GM18907 (cell line): ENCODE measurements at regions not wholly inside any gene's neighbourhood (a gene's known extent, or its start where the extent isn't known, plus 50 kb on each side); places are given as distances from the start of the nearest gene placed in this dataset.
"Not testable (repeated sequence)": the region's sequence is repeated elsewhere in the genome, so short reads cannot be mapped to it uniquely, and the experiment has no call there.

Experiments
- ATAC-seq: cut with Tn5 transposase; IDR thresholded peaks from one replicate; pipeline ENCODE4 v1.9.1; 2021; ENCODE audit warnings: mild to moderate bottlenecking, moderate library complexity; ENCODE audit not compliant: unreplicated experiment

DNA sequence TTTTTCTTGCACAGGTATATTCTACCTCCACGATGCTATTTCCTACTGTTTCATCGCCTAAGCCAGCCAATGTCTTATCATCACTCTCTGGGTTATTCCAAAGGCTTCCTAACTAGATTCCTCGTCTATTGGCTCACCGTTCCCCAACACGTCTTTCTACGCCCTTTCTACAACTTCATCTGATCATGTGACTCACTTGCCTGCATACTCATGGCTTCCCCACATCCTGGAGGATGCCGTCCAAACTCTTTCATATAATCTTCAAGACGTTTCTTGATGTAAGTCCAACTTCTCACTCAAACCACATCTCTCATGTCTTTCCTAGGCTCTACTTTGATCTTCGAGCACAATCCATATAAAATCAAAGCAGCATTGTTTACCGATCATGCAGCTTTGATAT, 322.0 kb upstream of the PPARGC1A start:
- no peak for ATAC-seq

DNA sequence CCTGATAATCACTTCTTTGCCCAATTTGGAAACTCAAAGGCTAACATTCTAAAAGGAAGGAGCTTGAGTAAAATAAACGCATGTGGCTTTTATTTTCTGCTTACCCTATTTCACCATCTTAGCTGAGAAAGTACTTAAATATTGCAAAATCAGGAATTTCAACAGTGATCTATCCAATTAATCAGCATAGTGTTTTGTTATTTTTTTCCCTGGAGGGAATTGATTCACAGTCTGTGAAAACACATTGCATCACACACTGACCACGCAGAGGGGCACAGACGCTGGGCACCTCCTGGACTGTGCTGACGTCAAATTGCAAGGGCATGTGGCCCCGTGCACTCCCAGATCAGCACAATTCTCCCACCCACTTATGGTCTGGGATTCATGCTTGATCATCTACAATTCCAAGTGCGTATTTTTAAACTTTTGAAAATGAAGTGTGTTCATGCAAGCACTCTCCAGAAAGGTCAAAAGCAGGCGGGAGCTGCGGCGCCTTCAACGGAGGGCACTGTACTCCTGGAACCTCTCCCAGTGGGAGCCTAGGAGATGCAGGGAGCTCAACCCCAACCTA, 320.6 kb upstream of the PPARGC1A start:
- no peak for ATAC-seq

DNA sequence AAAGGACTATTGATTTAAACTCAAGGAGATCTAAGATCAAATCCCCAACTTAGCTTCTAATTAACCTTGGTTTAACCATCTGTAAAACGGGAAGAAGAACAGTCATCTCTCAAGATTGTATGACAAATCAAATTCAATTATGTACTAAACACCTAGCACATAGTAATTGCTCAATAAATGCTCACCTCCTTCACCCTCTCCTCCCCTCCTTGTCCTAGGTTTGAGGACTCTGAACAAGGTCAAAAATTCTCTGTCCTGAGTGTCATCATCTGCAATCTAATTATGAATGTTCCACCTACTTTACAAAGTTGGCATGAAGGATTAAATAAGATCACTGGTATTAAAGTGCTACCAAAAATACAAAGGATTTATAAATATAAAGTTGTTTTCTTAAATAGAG, 320.1 kb upstream of the PPARGC1A start:
- ATAC-seq = no peak

DNA sequence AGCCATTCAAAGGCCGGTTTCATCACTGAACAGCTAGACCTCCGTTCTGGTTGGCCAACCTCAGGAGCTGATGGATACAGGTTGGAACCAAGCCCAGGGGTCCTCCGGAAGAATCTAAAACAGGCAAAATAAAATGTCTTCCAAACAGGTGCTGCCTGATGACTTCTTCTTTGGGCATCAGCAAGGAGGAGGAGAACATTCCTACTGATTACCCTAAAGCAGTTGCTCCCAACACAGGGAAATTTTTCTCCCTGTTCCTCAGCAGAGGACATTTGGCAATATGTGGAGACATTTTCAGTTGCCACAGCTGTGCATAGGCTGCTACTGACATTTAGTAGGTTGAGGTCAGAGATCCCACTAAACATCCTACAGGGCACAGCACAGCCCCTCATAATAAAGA, 319.3 kb upstream of the PPARGC1A start:
- no peak for ATAC-seq

DNA sequence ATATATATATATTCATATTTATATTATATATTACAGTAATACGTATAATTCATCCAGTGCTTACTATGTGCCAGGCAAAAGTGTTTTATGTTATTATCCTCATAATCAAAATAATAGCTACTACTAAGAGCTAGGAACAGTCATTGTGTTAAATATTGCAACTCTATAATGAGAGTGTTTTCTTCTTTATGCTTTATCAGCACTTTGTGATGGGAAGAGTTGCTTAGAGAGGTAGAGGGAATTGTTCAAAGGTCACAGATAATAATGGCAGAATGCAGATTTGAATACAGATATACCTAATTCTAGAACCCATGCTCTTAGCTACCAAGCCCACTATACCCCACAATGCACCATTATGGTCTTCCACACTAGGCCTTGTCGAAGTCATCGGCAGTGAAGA, 318.8 kb upstream of the PPARGC1A start:
- ATAC-seq = no peak

DNA sequence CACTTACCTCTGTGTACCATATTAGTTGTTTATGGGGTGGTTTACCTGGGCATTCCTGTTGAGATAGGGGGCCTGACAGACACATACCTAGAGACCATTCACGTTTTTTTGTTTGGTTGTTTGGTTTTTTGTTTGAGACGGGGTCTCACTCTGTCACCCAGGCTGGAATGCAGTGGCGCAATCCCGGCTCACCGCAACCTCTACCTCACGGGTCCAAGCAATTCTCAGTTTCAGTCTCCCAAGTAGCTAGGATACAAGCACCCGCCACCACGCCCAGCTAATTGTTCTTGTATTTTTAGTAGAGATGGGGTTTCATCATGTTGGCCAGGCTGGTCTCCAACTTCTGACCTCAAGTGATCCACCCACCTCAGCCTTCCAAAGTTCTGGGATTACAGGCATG, 314.9 kb upstream of the PPARGC1A start:
- ATAC-seq = not testable (repeated sequence)

DNA sequence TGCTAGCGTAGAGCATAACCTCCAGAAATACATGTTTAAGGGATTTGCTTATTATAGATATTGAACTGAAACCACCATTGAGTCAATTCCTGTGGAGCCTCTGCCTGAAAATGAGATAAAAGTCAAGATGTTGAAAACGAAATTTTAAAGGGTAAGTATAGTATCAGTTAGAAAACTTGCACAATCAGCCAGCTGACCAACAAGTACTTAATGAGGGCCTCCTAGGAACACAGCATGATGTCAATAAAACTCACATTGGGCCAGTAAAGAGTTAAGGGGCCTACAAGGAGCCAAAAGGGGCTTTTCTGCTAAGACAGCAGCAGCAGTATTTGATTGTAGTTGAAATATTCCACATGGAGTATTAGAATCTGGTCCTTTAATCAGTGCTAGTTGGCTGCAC, 314.1 kb upstream of the PPARGC1A start:
- no peak for ATAC-seq

DNA sequence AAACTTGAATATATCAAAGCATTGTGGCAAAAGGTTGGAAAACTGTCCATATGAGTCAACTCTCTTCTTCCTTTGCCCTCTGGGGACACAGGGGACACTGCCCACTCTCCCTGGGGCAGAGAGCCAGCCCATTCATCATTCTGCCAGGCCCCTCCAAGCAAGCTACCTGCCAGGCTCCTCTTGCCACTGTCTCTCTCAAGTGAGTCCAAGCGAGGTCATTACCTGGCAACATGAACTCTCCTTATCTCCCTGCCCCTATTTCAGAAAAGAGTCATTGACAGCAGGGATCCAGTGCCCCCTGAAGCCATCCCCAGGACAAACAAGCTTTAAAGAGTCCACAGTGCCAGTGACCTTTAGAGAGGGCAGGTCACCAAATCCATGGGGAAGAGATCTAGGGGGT, 312.7 kb upstream of the PPARGC1A start:
- no peak for ATAC-seq

DNA sequence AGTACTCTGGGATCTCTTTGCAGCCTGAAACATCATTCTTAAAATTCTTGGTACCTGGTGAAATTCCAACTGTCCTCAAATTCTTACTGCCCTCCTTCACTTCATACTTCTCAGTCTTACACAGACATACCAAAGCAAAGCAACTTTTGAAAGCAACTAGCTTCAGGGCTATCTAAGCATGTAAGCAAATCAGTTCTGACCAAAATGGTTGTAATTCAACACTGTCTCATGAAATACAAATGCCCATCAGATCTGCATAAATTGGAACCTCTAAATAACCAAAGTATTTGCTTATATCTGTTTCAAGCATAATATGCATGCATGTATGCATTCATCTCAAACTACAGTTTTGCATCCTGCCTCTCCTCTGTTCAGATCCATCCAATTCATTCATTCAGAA, 308.1 kb upstream of the PPARGC1A start:
- no peak for ATAC-seq

DNA sequence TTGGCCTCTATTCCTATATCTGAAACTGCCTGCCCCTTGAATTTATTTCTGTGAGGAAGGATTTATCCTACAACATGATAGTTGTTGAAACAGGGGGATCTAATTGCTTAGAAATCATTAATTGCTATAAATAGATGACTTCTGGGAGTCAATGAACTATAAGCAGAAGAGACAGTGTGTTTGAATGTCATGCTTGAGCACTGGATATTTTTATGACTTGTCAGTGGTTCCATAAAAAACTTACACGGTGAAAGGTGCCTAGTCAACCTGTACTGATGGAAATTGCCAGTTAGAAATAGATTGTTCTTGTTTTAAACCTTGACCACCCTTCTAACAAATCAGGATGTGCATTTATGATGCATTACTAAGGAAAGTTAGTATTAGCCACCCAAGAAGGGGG, 306.9 kb upstream of the PPARGC1A start:
- no peak for ATAC-seq

DNA sequence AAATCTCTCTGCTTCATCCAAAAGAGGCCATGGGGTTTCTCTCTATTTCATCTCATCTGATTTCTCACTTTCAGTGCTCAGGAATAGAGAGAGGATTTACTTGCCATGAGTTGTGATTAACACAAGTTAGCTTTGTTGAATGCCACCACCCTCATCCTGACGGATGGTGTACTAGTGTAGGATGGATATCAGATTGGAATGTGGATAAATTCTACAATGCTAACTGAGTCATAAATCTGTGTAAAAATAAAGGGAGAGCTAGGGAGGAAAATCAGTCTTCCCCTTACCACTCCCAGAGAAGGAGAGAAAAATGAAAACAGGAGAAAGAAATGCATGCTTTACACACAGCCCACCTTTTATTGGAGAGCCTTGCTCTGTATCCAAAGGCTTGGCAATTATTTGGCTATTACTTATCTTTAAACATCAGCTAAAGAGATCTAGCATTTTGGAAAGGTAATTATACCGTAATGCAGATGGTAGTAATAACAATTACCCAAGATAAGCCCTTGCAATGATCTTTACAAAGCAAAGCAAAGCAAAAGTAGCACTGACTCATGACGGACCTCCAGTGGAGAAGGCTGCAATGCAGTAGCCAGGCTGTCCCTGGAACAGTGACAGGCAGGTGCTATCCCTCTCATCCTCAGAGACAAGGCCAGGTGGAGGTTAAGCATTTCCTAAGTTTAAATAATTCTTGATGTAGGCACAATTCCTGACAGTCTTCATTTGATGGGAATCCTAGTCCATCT, 306.3 kb upstream of the PPARGC1A start:
- ATAC-seq = no peak

DNA sequence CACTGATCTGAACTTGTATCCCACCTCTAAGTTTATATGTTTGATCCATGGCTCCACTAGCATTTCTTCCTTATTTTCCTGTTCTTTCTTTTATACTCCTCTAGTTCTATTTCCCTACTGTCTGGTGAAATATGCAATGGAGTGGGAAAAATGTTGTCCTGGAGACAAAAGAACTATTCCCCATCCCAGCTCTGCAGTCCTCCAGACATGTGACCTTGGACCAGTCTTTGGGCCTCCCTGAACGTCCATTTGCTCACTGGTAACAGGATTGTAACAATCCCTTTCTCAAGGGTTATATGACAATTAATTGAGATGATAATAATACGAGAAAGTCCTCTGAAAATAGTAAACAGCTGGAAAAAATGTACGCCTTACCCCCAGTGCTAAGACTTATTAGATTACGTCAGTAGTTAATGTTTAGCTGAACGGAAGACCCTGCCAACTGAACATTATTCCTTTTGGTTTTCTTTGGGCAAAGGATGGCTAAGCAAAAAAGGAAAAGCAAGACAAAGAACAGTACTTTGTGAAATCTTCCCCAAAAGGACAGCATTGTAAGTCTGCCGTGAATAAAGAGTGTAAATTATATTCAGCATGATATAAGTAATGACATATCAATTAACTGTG, 302.3 kb upstream of the PPARGC1A start:
- ATAC-seq = no peak

DNA sequence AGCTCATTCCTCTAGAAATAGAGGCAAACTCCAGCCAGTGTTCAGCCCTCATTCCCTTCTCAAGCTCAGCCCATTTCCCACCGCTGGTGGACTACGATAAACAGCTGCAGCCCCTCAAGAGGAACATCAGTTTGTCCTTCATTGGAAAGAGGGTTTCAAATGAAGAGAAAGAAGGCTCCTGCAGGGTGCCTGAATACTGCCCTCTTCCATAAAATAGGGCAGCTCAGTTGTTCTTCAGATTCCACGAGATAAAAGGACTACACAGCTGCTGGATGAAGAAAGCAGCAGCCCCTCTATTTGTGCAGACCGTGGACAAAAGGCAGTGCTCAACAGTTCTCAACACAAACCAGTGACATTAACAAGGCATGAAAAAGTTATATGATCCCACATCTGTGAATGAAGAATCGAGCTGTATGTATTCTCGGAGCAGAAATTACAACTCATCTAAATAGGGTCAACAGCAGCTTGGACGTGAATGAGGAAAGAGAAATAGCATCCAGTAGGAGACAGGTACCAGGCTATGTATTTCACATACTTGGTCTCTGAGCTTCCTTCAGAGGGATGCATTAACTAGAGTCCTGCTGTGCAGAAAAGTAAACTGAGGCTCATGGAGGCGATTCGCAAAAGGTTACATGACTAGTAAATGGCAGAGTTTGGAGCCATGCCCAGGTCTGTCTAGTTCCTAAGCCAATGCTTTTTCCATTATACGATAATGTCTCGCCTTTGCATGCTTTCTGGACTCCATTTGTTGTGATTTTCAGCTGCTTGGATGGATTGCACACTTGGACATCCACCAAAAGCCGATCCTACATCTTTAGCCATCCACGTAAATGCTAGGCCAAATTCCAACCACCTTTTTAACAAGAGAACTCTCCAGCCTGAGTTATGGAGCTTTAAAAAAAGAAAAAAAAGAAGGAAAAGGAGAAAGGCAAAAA, 301.2 kb upstream of the PPARGC1A start:
- ATAC-seq = no peak

DNA sequence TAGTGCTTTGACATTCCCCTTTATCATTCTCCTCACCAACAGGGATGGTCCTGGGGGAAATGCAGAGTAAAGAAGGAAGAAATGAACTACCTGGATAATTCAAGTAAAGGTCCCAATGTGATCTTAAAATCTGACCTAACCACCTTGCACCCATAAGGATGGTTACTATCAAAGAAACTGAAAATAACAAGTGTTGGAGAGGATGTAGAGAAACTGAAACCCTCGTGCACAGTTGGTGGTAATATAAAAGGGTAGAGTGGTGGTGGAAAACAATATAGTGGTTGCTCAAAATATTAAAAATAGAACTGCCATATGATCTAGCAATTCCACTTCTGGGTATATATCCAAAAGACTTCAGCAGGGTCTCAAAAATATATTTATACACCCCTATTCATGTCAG, 298.6 kb upstream of the PPARGC1A start:
- ATAC-seq = no peak

DNA sequence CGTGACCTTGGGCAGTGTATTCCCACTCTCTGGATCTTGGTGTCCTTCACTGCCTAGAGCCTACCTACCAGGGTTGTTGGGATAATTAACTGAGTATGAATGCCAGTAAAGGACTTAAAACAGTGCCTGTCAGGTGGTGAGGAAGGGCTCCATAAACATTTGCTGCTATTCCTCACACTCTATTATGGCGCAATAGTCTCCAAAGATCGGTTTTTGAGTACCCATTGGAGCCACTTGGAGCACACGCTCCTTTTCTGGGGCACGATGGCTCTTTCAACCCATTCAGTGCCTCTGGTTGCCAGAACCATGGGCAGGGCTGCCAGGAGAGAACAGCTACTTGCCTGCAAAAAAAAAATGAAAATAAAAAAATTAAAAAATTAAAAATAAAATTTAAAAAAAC, 296.6 kb upstream of the PPARGC1A start:
- ATAC-seq = no peak

DNA sequence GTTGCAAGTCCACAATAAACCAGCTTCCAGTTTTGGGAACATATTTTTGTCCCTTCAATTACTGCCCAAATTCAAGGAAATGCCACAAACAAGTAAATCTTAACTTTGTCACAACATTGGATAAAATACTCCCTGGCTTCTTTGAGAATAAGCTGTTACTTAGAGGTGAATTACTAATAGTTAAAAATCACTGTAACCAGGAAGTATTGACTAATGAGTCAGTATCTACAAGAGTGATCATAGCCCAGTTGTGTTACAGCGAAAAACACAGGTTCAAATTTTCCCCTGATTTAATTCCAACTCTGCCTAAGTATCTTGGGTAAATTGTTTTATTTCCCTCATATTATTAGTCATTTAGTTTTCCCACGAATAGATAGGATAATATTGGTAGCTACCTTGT, 291.2 kb upstream of the PPARGC1A start:
- ATAC-seq = no peak

DNA sequence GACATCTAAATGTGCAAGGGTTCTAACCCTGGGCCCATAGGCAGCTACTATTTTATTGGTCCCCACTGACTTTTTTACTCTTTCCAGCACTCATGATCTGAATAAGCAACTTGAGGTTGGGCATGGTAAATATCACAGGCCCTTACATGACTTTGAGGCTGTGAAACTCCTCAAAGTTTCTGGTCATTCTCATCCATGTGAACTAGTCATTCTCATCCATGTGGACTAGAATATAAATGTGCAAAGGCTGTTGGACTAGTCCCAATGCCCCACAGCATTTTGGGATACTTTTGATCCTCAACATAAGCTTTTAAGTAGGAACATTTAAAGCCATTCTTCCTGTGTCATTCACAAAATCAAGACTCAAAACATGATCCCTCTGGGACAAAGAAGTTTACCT, 290.7 kb upstream of the PPARGC1A start:
- ATAC-seq = no peak

DNA sequence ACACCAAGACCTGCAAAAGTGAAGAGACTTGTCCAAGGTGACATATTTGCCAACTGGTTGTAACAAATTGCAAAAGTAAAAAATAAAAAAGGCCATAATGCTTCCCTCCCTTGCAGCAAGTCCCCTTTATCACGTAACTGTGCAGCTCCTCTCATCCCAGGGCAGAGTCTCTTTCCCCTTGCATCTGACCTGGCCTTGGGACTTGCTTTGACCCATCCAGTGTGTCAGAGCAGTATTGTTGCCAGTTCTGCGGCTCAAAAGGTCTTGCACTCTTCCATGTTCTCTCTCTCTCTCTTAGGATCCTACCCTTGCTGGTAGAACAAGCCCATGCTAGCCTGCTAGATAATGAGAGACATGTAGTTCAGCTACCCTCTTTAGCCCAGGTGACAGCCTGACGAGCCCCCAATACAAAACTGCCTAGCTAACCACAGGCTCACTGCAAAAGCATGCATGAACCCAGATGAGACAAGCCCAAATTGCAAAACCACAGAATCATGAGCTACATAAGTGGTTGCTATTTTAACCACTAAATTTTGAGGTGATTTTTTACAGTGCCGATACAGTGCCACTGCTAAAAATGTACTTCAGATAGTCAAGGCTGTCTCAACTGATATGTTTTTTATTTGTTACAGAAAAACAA, 289.5 kb upstream of the PPARGC1A start:
- no peak for ATAC-seq

DNA sequence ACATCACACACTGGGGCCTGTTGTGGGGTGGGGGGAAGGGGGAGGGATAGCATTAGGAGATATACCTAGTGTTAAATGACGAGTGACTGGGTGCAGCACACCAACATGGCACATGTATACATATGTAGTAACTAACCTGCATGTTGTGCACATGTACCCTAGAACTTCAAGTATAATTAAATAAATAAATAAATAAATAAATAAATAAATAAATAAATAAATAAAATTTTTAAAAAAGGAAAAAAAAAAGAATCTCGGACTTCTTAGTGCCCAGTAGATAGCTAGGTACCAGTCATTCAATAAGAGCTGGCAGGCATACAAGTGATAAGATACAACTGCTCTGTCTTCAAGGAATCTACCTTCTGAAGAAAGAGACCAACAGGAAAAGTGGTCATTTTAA, 287.6 kb upstream of the PPARGC1A start:
- ATAC-seq = not testable (repeated sequence)

DNA sequence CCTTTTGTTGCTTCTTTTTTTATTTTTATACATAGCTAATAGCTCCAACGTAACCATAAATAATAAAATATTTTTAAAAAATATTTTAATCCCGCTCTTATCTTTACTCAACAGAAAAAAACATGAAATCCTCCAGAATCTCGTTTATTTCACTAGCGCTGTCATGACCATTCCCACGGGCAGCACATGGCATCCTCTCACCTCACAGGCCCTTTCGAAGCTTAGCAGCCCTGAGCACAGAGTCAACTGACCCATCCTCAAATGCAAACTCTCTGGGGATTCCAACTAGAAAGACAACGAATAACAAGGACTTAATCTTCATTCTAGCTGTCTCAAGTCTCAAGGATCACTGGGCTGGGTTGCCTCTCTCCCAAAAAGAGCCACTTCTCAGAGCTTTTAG, 285.9 kb upstream of the PPARGC1A start:
- ATAC-seq = no peak

DNA sequence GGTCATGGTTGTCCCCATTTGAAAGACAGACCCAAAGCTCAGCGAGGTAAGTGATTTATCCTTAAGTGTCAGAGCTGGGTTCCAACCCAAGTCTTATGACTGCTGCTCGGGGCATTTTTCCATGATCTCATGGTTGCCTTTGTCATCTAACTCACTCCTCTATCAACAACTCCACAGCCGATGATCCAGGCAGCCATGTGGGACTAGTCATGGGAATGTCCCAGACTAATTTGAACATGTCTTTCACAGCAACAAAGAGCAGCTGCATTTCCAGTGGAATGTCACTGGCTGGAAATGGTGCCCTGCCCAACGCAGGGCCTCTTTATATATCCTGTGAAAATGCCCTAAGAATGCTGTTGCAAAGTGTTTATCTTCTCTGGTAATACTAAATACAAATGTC, 284.8 kb upstream of the PPARGC1A start:
- no peak for ATAC-seq
